ENCODE measurements at regions not wholly inside any gene's neighbourhood (a gene's known extent, or its start where the extent isn't known, plus 50 kb on each side); places are given as distances from the start of the nearest gene placed in this dataset.

DNA sequence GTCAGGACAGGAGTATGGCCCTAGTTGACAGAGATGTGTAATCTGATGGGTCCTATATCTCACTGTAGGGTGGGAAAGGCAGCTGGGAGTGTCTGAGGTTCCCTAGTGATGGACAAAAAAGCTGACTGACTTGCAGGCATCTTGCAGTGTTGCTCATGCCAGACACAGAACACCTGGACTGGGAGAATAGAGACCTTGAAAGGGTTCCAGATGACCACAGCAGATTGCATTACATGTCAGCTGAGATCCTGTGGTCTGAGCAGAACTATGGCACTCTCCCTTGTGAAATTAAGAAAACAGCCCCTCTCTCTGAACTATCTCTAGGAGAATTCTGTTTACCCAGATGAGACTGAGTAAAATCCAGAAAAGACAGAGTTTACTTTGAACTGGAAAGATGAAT lies 212.6 kb upstream of the MAN1A1 start:
- Histone ChIP-seq H3K4me2 (replicated peaks; ENCODE audit: extremely low read depth, low read length, poor library complexity, severe bottlenecking) (no peak overlapping the region), H3K4me3 (replicated peaks in 1 of 3; ENCODE audit: low read depth in 2 of 3, low read length in 3 of 3) (no peak overlapping the region), H2AFZ (ENCODE audit: insufficient read depth, low read depth, low read length, poor library complexity, severe bottlenecking) (no peak overlapping the region), H3K4me1 (ENCODE audit: control insufficient read depth in 1 of 2, insufficient read depth in 2 of 2, low read length in 2 of 2) (peaks cover 15 to 17% of the 10 kb centered on the region in 2 donors), H3K27ac (ENCODE audit: low read depth in 1 of 2, low read length in 2 of 2) (no peak overlapping the region), H4K20me1 (ENCODE audit: insufficient read depth, low read length) (no peaks in the 10 kb centered on the region), H3K79me2 (ENCODE audit: insufficient read depth, low read length) (no peaks in the 10 kb centered on the region), H3K36me3 (replicated peaks in 1 of 2; ENCODE audit: control insufficient read depth in 1 of 2, insufficient read depth in 2 of 2, low read length in 2 of 2) (no peaks in the 10 kb centered on the region), H3K9me3 (replicated peaks in 1 of 2; ENCODE audit: control insufficient read depth in 1 of 2, insufficient read depth in 1 of 2, low read length in 2 of 2) (no peaks in the 10 kb centered on the region), H3K9ac (ENCODE audit: insufficient read depth, low read length, poor library complexity, severe bottlenecking) (no peak overlapping the region), H3K27me3 (ENCODE audit: control insufficient read depth in 2 of 2, insufficient read depth in 2 of 2, low read length in 2 of 2) (no peaks in the 10 kb centered on the region)
- H3K4me3 Mint-ChIP-seq, result no peak overlapping the region
- no peaks in the 10 kb centered on the region for H3K36me3 Mint-ChIP-seq
- no peak overlapping the region for H3K27ac Mint-ChIP-seq
- peaks cover 15% of the 10 kb centered on the region for H3K4me1 Mint-ChIP-seq
- peaks cover 0 to 4% (median 2%) of the 10 kb centered on the region in 7 donors for H3K9me3 Mint-ChIP-seq
- H3K27me3 Mint-ChIP-seq (ENCODE audit: low read depth in 3 of 3), result no peaks in the 10 kb centered on the region
- DNase-seq, result no peak
- TF ChIP-seq CTCF (IDR thresholded peaks at IDR 0.05), result no peak
- intact Hi-C loops (cut with micrococcal nuclease), result no loop called here

DNA sequence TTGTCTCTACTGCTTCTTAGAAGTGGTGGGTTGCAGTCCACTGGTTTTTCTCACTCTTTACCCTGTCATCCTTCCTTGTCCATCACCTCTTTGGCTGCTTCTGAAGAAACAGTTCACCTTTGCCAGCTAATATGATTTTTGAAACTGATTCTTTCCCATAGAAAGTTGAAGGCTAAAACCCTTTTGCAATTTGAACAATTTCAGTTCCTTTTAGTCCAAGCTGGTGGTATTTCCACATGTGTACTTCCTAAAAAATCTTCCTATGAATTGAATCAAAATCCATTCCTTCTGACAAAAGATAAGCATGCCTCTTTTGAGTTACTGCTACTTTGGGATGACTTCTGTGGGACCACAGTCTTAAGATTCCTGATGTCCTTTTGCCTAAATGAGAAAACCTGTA lies 210.0 kb upstream of the MAN1A1 start:
- no peaks in the 10 kb centered on the region for H3K36me3 ChIP-seq (replicated peaks in 1 of 2; ENCODE audit: control insufficient read depth in 1 of 2, insufficient read depth in 2 of 2, low read length in 2 of 2)
- Mint-ChIP-seq H3K36me3 (no peaks in the 10 kb centered on the region), H3K9me3 (peaks cover 0 to 4% (median 0%) of the 10 kb centered on the region in 7 donors), H3K27ac (peak overlapping the region in 2 of 7 donors; percentile 57 to 70), H3K27me3 (ENCODE audit: low read depth in 3 of 3) (no peaks in the 10 kb centered on the region), H3K4me1 (peaks cover 15% of the 10 kb centered on the region), H3K4me3 (no peak overlapping the region)
- peaks cover 15 to 17% of the 10 kb centered on the region in 2 donors for H3K4me1 ChIP-seq (ENCODE audit: control insufficient read depth in 1 of 2, insufficient read depth in 2 of 2, low read length in 2 of 2)
- no peaks in the 10 kb centered on the region for H3K27me3 ChIP-seq (ENCODE audit: control insufficient read depth in 2 of 2, insufficient read depth in 2 of 2, low read length in 2 of 2)
- H3K4me3 ChIP-seq (replicated peaks in 1 of 3; ENCODE audit: low read depth in 2 of 3, low read length in 3 of 3), result no peak overlapping the region
- no peak overlapping the region for H2AFZ ChIP-seq (ENCODE audit: insufficient read depth, low read depth, low read length, poor library complexity, severe bottlenecking)
- intact Hi-C loops (cut with micrococcal nuclease), result no loop called here
- peak overlapping the region in 1 of 2 donors; percentile 32 for H3K27ac ChIP-seq (ENCODE audit: low read depth in 1 of 2, low read length in 2 of 2)
- no peaks in the 10 kb centered on the region for H3K9me3 ChIP-seq (replicated peaks in 1 of 2; ENCODE audit: control insufficient read depth in 1 of 2, insufficient read depth in 1 of 2, low read length in 2 of 2)
- H3K9ac ChIP-seq (ENCODE audit: insufficient read depth, low read length, poor library complexity, severe bottlenecking), result no peak overlapping the region
- DNase-seq, result peak in 2 of 3 donors; percentile 16 to 22
- no peaks in the 10 kb centered on the region for H3K79me2 ChIP-seq (ENCODE audit: insufficient read depth, low read length)
- no peak overlapping the region for H3K4me2 ChIP-seq (replicated peaks; ENCODE audit: extremely low read depth, low read length, poor library complexity, severe bottlenecking)
- TF ChIP-seq CTCF (IDR thresholded peaks at IDR 0.05), result no peak
- H4K20me1 ChIP-seq (ENCODE audit: insufficient read depth, low read length), result no peaks in the 10 kb centered on the region
